ENCODE measurements at regions not wholly inside any gene's neighbourhood (a gene's known extent, or its start where the extent isn't known, plus 50 kb on each side); places are given as distances from the start of the nearest gene placed in this dataset.
"Not testable (repeated sequence)": the region's sequence is repeated elsewhere in the genome, so short reads cannot be mapped to it uniquely, and the experiment has no call there.

GRCh38 chr9:7560669-7561305 is 238.8 kb downstream of the DMAC1 start:
- no peak for DNase-seq
- Histone ChIP-seq H3K27ac (no peak overlapping the region), H3K36me3 (replicated peaks) (no peaks in the 10 kb centered on the region), H3K4me3 (ENCODE audit: low read depth, low read length) (no peak overlapping the region), H3K27me3 (replicated peaks) (no peaks in the 10 kb centered on the region)
- in situ Hi-C loops (cut with HindIII; ENCODE audit: low pct_ligation_motif_present, low sequenced_read_pairs), result no loop called here
- TF ChIP-seq, protein P1, sequence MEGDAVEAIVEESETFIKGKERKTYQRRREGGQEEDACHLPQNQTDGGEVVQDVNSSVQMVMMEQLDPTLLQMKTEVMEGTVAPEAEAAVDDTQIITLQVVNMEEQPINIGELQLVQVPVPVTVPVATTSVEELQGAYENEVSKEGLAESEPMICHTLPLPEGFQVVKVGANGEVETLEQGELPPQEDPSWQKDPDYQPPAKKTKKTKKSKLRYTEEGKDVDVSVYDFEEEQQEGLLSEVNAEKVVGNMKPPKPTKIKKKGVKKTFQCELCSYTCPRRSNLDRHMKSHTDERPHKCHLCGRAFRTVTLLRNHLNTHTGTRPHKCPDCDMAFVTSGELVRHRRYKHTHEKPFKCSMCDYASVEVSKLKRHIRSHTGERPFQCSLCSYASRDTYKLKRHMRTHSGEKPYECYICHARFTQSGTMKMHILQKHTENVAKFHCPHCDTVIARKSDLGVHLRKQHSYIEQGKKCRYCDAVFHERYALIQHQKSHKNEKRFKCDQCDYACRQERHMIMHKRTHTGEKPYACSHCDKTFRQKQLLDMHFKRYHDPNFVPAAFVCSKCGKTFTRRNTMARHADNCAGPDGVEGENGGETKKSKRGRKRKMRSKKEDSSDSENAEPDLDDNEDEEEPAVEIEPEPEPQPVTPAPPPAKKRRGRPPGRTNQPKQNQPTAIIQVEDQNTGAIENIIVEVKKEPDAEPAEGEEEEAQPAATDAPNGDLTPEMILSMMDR (IDR thresholded peaks at IDR 0.05; ENCODE audit: low read depth, low read length, missing control alignments), result no peak

DNA sequence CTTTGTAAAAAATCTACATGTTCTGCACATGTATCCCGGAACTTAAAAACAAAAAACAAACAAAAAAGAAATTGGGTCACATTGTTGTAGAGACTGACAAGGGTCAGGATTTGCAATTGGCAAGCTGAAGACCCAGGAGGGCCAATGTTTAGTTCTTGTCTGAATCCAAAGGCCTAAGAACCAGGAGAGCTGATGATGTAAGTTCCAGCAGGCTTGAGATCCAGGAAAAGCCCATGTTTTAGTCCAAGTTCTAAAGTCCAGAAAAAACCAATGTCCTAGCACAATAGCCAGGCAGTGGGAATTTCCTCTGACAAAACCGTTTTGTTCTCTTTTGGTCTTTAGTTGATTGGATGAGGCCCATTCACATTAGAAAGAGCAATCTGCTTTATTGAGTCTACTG is 244.9 kb downstream of the DMAC1 start:
- no peaks in the 10 kb centered on the region for H3K36me3 ChIP-seq (replicated peaks)
- TF ChIP-seq, protein P1 (IDR thresholded peaks at IDR 0.05; ENCODE audit: low read depth, low read length, missing control alignments), result no peak
- no peaks in the 10 kb centered on the region for H3K27me3 ChIP-seq (replicated peaks)
- no peak overlapping the region for H3K4me3 ChIP-seq (ENCODE audit: low read depth, low read length)
- H3K27ac ChIP-seq, result no peak overlapping the region
- DNase-seq, result no peak
- in situ Hi-C loops (cut with HindIII; ENCODE audit: low pct_ligation_motif_present, low sequenced_read_pairs), result no loop called here

GRCh38 chr9:7552706-7553105 is 246.9 kb downstream of the DMAC1 start:
- H3K4me3 ChIP-seq (ENCODE audit: low read depth, low read length); in situ Hi-C loops (cut with HindIII; ENCODE audit: low pct_ligation_motif_present, low sequenced_read_pairs); H3K36me3 ChIP-seq (replicated peaks); DNase-seq; H3K27ac ChIP-seq; H3K27me3 ChIP-seq (replicated peaks): not testable (repeated sequence)

- Histone ChIP-seq H3K36me3 (replicated peaks) (no peaks in the 10 kb centered on the region), H3K4me3 (ENCODE audit: low read depth, low read length) (no peak overlapping the region), H3K27me3 (replicated peaks) (no peaks in the 10 kb centered on the region), H3K27ac (no peak overlapping the region)
- in situ Hi-C loops (cut with HindIII; ENCODE audit: low pct_ligation_motif_present, low sequenced_read_pairs), result no loop called here
- DNase-seq, result no peak
- TF ChIP-seq, protein P1 (IDR thresholded peaks at IDR 0.05; ENCODE audit: low read depth, low read length, missing control alignments), result no peak
These were observed 250.3 kb downstream of the DMAC1 start for GRCh38 chr9:7549249-7549648.

DNA sequence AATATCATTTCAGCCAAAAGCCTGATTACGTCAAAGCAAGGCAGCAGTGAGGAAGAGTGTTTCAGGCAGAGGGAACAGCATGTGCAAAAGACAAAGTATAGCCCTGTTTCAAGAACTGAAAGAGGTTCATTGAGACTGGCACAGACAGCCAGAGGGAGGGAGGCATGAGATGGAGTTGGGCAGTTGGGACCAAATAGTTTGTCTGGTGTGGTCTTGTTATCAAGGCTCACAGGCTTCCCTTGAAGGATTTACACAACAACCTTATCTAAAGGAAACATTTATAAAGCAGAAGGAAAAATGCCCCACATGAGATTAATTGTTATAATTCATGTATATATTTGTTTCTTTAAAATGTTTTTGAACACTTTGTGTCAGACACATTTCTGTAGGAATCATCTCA is 253.3 kb downstream of the DMAC1 start:
- Histone ChIP-seq H3K27me3 (replicated peaks) (no peaks in the 10 kb centered on the region), H3K27ac (no peak overlapping the region), H3K36me3 (replicated peaks) (no peaks in the 10 kb centered on the region), H3K4me3 (ENCODE audit: low read depth, low read length) (no peak overlapping the region)
- TF ChIP-seq, protein P1 (IDR thresholded peaks at IDR 0.05; ENCODE audit: low read depth, low read length, missing control alignments), result no peak
- in situ Hi-C loops (cut with HindIII; ENCODE audit: low pct_ligation_motif_present, low sequenced_read_pairs), result no loop called here
- no peak for DNase-seq

GRCh38 chr9:7545371-7546165 is 254.0 kb downstream of the DMAC1 start:
- DNase-seq, result no peak
- TF ChIP-seq, protein P1 (IDR thresholded peaks at IDR 0.05; ENCODE audit: low read depth, low read length, missing control alignments), result no peak

More at GRCh38 chr9:7545371-7546165, 254.0 kb downstream of the DMAC1 start:
- Histone ChIP-seq H3K27me3 (replicated peaks) (no peaks in the 10 kb centered on the region), H3K36me3 (replicated peaks) (no peaks in the 10 kb centered on the region), H3K27ac (no peak overlapping the region), H3K4me3 (ENCODE audit: low read depth, low read length) (no peak overlapping the region)
- in situ Hi-C loops (cut with HindIII; ENCODE audit: low pct_ligation_motif_present, low sequenced_read_pairs), result no loop called here

Measured in brain microvascular endothelial cell (primary cell).